Activated naive CD4-positive, alpha-beta T cell treated with Interleukin-2 at 50 U/mL for 16 hours (primary cell): ENCODE measurements at regions not wholly inside any gene's neighbourhood (a gene's known extent, or its start where the extent isn't known, plus 50 kb on each side); places are given as distances from the start of the nearest gene placed in this dataset.

Source experiments
- DNase-seq: peaks from one replicate; pipeline ENCODE4 v3.0.0-alpha.2; 2020

DNA sequence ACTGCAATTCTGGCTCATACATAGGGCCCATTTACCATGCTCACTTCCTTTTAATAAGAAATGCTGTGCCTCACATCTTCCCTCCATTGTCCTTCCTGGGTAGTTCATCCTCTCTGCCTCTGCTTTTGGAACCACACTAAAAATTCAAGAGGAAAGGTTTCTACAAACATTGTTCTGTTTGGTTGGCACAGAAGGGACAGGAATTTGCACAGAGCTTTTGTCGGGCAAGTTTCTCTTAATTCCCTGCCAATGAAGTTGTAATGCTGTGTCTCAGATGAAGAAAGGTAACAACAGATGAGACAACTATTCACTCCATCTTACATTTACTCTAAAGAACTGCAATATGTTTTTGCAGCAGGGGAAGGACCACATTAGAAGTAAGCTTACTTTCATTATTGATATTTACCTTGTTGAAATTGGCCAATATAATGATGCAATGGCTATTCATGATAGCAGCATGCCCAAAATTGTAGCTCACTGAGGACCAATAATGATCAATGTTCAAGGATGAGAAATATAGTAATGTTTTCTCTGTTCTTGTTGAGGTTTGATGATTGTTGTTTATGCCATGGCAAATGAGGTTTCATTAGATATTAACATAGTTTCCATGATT, 82.5 kb upstream of the HMHB1 start:
- DNase-seq, result no peak

DNA sequence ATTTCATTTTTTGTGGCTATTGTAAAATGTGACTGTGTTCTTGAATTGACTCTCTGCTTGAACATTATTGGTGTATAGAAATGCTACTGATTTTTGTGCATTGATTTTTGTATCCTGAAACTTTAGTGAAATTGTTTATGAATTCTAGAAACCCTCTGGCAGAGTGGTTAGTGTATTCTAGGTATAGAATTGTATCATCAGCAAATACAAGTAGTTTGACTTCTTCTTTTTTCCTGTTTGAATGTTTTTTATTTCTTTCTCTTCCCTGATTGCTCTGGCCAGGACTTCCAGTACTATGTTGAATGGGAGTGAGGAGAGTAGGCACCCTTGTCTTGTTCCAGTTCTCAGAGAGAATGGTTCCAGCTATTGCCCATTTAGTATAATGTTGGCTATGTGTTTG, 88.8 kb upstream of the HMHB1 start:
- DNase-seq, result no peak

DNA sequence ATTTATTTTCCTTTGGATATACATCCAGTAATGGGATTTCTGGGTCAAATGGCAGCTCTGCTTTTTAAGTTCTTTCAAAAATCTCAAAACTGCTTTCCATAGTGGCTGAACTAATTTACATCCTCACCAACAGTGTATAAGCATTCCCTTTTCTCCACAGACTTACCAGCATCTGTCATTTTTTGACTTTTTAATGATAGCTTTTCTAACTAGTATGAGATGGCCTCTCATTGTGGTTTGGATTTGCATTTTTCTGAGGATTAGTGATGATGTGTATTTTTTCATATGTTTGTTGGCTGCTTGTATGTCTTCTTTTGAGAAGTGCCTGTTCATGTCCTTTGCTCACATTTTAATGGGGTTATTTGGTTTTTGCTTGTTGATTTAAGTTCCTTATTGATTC, 90.0 kb upstream of the HMHB1 start:
- no peak for DNase-seq

DNA sequence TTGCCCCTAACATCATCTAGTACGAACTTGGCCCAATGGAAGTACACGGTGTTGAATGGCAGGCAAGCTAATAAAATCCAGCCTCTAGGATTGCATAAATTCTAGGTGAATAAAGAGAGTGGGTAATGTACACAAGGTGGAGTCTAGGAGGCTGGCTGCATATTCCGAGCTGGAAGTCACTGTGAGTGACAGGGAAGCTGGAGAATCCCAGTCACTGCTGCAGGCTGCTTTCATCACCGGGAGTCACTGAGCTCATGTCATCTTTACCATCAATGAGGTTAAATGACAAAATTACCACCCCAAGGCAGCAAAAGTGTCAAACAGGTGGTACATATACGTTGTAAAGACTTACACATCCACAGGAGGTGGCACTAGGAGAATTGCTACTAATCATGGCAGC, 91.3 kb upstream of the HMHB1 start:
- DNase-seq, result no peak

DNA sequence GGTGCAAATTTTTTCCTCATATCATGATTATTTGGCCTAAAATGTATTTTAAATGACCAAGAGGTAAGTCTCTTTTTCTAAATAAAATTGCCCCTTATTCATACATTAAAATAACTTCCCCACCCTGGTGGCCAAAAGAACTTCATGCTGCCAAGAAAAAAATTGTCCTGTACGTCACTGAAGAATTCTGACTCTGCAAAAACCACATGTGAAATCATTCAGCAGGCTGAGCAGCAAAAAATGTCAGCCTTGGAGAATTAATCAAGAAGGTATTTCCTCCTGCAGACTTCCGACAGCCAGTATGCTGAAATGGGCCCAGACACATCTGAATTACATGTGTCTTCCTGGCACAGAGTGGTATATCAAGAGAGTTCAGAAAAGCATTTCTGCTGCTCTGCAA, 94.6 kb upstream of the HMHB1 start:
- no peak for DNase-seq

DNA sequence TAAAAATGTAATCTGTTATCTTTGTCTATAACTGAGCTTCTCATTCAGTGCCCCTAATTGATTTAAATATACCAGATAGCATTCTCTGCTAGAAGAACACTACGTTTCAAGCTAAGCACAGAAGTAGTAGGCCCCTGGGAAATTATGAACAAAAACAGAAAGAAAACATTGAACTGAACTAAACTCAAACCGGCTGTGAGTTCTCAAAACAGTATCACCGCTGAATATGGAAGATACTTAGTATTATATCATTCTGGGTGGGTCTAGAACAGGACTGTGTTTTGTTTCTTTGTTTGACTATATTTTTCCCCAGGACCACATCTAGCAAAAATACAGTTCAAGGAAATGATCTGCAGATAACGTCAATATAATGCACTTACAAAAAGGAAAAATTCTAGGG, 95.1 kb upstream of the HMHB1 start:
- DNase-seq, result no peak

DNA sequence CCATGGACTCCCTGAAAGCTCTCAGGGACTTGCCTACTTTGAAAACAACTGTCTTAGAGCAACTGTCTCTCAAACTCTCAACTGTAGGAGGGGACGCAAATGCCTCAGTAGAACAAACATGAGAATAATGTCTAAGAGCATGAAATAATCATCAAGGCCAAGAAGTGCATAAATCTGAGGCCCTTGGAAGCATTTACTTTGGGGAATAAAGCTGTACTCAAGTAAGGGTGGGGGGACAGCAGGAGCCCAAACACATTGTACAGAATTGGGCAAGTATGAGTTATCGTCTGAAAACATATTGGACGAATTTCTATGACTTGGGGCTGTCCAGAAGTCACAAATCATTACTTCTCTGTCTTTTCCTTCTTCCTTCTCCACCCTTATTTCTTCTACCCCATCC, 96.3 kb upstream of the HMHB1 start:
- DNase-seq, result no peak

DNA sequence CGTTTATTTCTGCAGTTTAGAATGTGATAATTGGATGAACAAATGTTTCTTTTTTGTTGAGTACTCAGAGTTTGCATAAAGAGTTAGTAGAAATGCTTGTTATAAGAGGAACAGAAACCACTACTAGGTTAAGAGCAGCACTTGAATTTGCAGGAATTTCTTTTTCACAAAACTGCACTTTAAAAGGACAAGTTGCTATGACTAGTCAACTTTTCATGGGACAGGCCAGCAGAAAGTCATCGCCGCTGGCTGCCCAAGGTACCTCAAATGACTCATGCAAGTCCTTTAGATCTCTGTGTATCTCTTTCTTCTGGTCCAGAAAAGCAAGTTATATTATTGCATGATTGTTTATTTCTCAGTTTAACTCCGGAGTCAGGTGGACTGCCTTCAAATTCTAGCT, 97.3 kb upstream of the HMHB1 start:
- no peak for DNase-seq

DNA sequence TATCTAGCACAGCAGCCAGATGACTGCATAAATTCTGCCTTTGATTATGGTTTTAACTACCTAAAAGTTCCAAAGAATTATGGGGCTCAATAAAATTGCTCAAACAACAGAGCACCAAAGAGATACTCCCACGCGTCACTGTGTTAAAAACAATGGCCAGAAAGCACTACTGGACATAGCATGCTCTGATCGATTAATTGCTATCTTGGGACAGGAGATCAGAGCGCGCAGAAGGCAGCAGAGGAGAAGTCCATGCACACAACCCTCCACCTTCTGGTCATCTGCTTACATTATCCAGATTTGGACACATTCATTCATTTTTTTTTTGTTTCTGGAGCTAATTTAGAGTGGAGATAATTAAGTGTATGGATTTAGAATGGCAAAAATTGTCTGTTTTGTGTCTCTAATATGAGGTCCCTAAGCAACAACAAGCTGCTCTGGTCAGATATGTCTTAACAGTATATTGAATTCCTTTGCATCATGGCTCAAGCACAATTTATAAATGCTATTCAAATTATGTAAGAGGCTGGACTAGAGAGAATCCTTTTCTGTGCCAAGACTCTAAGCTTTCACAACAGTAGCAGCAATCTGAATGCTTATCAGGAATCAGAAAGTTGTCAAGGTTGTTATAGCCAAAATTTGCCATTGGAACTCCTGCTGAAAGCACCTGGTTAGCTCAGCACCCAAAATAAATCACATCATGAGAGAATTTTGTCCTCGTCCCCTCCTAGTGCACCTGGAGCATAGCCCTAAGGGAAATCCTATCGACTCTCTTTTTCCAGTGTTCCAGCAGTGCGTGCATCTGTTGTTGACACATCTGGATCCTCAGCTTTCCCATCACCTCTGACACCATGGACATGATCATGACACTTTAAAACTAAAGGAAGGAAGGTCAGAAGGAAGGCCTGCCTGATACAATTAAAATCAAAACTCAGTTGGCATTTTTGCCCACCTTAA, 98.6 kb upstream of the HMHB1 start:
- DNase-seq, result no peak

DNA sequence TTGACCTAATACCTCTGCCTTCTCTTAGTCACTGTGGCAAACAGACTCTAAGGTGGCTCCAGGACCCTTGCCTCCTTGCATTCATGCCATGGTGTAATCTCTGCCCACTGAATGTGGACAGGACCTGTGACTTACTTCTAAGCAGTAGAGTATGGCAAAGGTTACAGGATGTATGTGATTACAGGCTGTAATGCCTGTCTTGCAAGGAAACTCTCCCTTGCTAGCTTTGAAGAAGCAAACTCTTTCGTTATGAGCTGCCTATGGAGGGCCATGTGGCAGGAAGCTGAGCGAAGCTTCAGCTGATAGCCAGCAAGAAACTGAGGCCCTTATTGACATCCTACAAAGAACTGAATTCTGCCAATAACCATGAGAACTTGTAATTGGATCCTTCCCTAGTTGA, 103.3 kb upstream of the HMHB1 start:
- DNase-seq, result no peak

DNA sequence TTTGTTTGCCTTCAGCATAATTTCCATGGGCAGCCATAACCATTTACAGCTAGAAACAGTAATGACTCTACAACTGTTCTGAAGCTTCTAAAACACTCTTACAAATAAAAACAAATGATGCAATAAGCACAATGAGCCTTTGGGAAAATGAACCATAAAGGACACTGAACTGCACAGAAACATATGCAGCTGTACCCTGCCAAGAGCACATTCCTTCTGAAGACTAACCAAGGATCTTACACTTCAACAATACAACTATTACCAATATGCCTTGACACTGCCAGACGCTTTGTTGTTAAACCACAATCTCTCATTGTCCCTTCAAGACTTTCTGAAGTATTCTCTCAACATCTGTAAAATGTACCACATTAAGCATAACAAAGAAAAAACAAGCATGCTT, 104.2 kb upstream of the HMHB1 start:
- no peak for DNase-seq

DNA sequence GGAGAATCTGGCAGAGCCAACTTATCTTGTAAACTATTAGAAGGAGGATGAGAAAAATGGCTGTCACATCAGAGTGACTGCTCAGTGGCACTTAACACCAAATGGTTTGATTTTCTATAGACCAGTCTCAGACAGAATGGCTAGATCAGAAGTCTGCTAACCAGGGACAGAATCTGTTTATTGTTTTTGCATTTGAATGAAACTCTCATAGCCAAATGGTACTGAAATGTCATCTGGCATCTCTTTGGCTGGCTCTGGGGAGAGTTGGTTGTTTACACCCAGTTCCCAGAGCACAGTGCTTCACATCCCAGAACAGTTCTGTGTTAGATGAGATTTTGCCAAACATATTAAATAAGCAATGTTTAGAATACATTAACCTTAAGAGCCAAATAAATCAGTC, 106.6 kb upstream of the HMHB1 start:
- no peak for DNase-seq

DNA sequence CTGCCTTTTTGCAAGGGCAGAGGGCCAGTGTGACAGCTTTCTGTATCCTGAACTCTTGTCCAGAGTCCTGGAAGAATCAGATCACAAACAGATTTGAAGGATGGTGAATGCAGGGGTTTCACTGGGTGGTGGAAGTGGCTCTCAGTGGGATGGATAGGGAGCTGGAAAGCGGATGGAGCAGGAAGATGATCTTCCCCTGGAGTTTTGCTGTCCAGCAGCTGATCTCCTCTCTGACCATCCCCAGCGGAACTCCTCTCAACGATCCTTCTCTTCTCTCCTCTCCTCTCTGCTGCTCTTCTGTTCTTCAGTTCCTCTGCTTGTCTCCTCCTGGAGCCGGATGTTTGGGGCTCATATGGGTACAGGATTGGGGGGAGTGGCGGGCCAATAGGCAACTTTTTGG, 108.3 kb upstream of the HMHB1 start:
- DNase-seq, result no peak

DNA sequence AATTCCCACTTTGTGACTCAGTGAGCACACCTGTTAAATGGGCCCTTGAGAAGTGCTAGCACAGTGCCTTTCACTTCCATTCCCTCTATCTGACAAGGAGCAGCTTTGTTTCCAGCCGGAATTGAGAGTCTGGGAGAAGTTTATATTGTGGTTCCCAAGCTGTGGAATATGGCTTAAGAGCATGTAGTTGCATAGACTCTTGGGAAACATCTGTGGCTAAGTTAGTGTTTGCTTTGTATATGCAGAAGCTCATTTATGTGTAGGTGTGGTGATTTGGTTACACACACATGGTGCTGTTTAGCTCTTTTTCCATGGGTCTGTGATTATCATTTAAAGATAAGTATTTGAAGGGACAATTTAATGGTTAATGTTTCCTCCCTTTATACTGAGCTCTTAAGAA, 110.5 kb upstream of the HMHB1 start:
- DNase-seq, result no peak

DNA sequence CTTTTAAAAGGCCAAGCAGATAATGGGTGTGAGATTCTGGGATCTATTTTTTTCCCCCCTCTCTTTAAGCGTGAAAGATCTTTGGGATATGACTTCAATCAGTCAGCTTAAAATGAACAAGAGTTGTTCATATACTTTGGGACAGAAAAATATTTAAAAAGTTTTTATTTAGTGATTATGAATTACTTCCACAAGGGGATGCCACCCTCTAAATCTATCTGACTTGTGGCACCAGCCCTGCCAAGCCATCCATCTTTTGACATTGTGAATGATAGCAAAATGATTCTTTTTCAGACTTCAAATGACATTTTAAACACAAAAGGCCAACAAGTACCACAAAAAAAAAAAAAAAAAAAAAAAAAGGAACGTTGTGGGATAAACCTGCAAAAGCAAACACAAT, 111.0 kb upstream of the HMHB1 start:
- no peak for DNase-seq

DNA sequence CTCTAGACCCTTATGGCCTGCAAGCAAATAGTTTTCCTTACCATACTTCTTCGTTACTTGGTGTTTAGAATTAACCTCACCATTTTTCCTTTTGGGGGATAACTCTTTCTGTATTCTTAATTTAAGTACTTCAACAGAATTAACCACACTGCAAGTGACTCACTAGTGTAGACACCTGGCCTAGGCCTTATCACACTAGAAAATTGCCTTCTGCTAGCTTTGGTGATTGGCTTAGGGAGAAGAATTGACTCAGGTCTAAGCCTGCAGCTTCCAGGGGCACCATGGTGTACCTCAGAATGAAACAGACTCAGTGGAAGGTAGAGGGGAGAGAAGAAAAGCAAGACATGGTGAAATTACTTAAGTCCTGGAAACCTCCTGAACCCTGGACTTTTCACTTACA, 112.8 kb upstream of the HMHB1 start:
- DNase-seq, result no peak

DNA sequence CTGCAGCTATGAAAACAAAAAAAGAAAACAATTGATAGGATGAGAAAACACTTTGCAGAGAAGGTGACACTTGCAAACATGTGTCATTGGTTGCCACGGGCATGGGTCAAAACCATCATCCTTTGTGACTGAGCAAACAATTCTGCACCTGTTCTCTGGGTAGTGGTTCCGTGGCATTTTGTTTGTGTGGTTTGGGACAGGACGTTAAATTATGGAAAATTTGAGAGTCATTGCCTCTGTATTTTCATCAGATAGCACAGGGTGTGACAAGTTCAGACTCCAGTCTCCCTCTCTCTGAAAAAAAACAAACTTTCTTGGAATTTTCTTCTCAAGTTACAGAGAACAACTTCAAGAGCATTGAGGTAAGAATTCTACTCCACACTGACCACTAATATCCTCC, 113.4 kb upstream of the HMHB1 start:
- no peak for DNase-seq

DNA sequence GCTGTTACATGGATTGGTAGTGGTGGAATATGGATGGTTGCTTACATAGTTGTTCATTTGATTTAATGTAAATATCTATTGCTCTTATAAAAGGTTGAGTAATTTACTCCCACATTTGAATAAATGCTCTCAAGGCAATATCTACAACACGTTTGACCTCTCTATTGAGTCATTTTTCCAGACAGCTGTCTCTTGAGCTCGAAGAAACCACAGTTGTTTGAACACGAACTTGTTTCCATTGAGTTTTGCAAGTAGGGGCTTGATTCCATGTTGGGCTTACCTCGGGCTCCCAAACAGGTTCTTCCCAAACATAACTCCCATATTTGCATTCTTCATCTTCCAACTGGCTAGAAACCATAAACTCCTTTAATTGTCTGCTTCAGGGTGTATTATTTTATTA, 115.0 kb upstream of the HMHB1 start:
- no peak for DNase-seq

DNA sequence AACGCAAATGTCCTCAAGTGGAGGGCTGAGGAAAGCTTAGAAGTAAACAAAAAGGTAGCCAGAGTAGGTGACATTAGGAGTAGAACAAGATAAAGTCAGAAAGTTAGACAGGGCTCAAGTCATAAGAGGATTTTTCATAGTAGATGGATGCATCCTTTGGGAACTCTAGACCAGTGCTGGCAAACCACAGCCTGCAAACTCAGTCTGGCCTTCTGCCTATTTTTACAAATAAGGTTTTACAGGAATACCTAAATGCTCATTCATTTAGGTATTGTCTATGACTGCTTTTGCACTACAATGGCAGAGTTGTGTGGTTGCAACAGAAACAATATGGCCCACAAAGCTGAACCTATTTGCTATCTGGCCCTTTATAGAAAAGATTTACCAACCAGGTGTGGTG, 116.0 kb upstream of the HMHB1 start:
- DNase-seq, result no peak

DNA sequence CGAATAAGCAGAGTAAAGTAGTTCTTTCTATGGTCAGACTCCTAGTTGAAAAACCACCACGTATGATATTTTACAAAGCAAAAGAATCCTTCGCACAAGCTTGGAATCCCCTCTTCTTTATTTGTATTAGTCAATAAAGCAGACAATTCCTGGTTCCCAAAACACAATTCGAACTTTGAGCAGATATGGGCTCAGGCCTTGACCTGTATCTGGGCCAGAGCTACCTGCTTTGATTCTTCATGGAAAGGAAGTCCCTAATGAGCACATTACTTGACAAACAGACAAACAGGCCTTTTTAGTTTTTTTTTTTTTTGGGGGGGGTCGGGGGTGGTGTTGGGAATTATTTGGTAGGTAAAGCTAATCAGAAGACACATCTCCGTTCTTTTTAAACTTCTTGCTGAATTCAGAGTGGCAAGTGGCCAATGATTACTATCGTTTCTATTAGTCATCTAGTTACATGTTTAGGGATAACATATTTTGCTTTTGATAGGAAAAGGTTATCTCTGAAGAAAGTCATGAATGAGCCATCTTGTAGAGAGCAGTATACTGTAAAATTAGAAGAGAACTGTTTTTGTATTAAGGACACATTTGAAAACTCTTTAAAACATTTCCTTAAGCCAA, 116.6 kb upstream of the HMHB1 start:
- DNase-seq, result no peak

DNA sequence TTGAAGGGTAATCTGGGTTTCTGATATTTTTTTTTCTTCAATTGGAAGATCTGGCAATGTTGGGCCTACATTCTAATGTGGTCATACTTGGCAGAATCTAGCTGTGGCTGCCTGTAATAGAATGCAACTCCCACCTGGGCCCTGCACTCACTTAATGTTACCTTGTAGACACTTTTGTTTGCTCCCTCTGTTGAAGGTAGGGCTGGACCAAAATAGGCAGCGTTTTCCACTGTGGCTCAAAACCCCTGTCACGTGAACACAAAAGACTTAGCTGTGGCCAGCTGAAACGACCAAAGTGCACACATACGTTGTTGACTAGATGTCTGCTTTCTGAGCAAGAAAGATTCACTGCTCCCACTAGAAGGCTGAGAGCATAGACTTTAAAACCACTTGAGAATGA, 117.6 kb upstream of the HMHB1 start:
- DNase-seq, result no peak

DNA sequence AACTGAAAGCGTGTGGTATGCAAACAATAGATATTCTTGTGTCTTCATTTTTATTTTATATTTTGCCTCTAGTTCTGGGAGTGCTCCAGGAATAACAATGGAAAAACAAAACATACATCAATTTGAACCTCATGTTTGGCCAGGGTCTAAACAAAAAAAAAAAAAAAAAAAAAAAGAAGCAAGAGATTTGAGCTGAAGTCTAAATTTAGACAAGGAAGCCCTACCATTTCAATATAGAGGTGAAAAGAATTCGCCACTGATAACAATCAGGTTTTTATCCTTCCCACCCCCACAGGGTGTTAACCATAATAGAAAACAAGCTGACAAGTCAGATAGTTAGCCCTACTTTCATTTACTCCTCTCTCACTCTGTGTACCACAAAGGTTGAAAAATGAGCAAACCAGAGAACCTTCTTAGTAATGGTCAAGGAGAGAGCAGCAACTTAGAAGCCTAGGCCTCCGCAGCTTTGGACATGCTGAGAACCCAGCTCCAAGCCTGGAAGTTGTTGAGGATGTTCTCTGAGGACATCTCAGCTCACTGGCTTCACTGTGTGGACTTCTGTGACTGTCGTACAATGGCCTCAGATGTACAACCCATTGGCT, 118.2 kb upstream of the HMHB1 start:
- DNase-seq, result no peak

DNA sequence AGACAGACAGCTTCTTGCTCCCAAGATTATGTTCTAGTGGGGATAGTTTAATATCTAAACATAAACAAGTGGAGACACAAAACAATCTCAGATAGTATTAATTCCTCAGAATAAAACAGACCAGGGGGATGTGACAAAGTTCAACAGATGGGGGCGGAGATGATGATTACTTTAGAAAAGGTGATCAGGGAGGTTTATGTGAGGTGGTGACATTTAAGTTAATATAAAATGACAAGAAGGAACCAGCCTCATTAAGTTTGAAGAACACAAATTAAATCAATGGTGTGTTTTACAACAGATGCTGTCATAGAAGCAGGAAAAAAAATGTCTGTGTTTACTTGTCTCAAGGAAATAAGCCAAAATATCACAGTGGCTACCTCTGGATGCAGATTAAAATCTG, 119.6 kb upstream of the HMHB1 start:
- no peak for DNase-seq

DNA sequence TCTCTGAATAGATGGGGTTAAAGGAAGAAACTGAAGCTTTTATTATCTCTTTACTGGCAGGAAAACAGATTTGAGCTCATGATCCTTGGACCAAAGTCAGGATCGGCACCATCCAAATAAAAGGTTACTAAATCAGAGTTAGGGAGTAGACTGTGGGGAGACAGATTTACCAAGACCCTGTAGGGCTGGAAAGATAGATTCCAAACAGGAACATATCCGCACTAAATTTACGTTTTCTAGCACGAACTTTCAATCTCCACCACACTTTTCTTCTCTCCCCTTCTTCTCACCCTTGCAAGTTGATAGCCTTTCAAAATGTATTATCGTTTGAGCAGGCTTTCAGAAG, 120.0 kb upstream of the HMHB1 start:
- no peak for DNase-seq
